C4-2B (cell line): ENCODE measurements at regions not wholly inside any gene's neighbourhood (a gene's known extent, or its start where the extent isn't known, plus 50 kb on each side); places are given as distances from the start of the nearest gene placed in this dataset.

Source experiments
- H3K27ac ChIP-seq: fragments of 450-650 bp; 2 replicates; pipeline ENCODE4 v1.5.1; 2017
- CTCF ChIP-seq: fragments of 450-650 bp; conservative IDR thresholded peaks from 2 replicates; pipeline ENCODE4 v1.5.1; 2017; ENCODE audit warnings: mild to moderate bottlenecking
- ZFX ChIP-seq: fragments of 450-650 bp; IDR thresholded peaks from 2 replicates; pipeline ENCODE4 v1.6.1; 2017

GRCh38 chr1:29690156-29690555 lies 453.8 kb downstream of the PTPRU start:
- H3K27ac ChIP-seq: no peak overlapping the region
- TF ChIP-seq CTCF: no peak
- TF ChIP-seq ZFX: no peak

GRCh38 chr1:29689372-29690030 lies 453.2 kb downstream of the PTPRU start:
- no peak overlapping the region for H3K27ac ChIP-seq
- TF ChIP-seq ZFX (no peak), CTCF (no peak; the same call in 1 of the 2 replicates)

GRCh38 chr1:29688471-29689365 lies 452.4 kb downstream of the PTPRU start:
- H3K27ac ChIP-seq: no peak overlapping the region
- TF ChIP-seq ZFX (no peak), CTCF (no peak)

GRCh38 chr1:29687601-29688244 lies 451.4 kb downstream of the PTPRU start:
- no peak overlapping the region for H3K27ac ChIP-seq

GRCh38 chr1:29687166-29687565 lies 450.8 kb downstream of the PTPRU start:
- no peak for TF ChIP-seq ZFX
- no peak for TF ChIP-seq CTCF
- no peak overlapping the region for H3K27ac ChIP-seq

More at GRCh38 chr1:29687601-29688244, 451.4 kb downstream of the PTPRU start:
- TF ChIP-seq CTCF: no peak
- TF ChIP-seq ZFX: no peak

GRCh38 chr1:29686012-29686930 lies 449.9 kb downstream of the PTPRU start:
- H3K27ac ChIP-seq: no peak overlapping the region
- no peak for TF ChIP-seq ZFX
- TF ChIP-seq CTCF: no peak
